Prostate gland (tissue), 2 donors: ENCODE measurements at regions not wholly inside any gene's neighbourhood (a gene's known extent, or its start where the extent isn't known, plus 50 kb on each side); places are given as distances from the start of the nearest gene placed in this dataset.

Source experiments
- CTCF ChIP-seq, 4 experiments: fragments of 200-600 bp in 2 of 4; fragments of 450-650 bp in 2 of 4; sonication (generic) in 2 of 4; IDR thresholded peaks; 1 replicate in 3 of 4; 2 replicates in 1 of 4; pipeline ENCODE4 v1.5.1; 2016 to 2019; ENCODE audit warnings: antibody characterized with exemption in 4 of 4, mild to moderate bottlenecking in 2 of 4, moderate library complexity in 2 of 4
- POLR2AphosphoS5 ChIP-seq: sonication (generic); formaldehyde crosslinking; IDR thresholded peaks from one replicate; pipeline ENCODE4 v1.6.1; 2017; ENCODE audit warnings: antibody characterized with exemption

- TF ChIP-seq CTCF (IDR thresholded peaks at IDR 0.05) (no peak), POLR2AphosphoS5 (no peak)
Measured at GRCh38 chr5:20305463-20305862, 317.5 kb upstream of the CDH18 start.
